Kidney glomerular epithelial cell (primary cell): ENCODE measurements at regions not wholly inside any gene's neighbourhood (a gene's known extent, or its start where the extent isn't known, plus 50 kb on each side); places are given as distances from the start of the nearest gene placed in this dataset.

Experiments
- DNase-seq: peaks from one replicate; lab custom pipeline; 2025; lab: John Stamatoyannopoulos, UW

DNA sequence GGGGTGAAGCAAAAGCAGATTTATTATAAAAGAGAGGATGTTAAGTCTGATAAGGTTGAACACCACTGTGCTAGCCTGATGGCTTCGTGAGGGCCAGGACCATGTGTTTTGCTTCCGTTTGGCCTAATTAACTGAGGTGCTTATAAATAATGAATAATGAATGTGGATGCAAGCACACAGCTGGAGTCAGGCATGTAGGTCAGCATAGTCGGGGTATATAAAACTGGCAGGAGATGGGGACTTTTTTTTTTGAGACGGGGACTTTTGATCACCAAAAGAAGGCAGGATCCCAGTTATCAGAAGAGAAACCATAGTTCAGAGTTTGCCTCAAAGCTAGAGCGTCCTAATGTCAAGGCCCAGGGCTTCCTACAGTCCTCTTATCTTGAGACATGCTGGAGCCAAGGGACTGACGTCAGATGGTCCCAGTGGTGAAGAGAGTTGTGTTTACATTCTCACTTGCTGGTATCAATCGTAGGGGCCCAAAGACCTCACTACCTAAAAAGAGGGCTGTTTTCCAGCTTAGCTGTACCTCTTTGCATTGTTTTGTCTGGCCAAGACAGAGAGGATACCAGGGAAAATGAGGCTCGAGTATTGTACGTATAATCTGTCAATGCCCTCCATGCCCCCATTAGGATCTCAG lies 50.4 kb downstream of the RTL9 start:
- no peak for DNase-seq

DNA sequence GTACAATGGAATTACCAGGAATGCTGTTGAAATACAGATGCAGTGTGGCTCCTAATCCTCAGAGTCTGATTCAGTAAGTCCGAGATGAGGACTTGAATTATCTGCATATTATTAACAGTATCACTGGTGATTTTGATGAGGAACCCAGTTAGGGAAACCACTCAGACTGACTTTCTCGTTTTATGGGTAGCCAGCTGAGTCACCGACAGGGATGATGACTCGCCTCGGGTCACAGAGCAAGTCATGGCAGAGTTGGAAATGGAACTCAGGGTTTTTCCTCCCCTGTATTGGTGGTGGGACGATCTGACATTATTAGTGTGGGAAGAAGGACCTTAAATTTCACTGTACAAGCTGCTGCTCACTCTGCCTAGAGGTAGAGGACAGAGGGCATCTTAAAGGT lies 51.3 kb downstream of the RTL9 start:
- DNase-seq: peak; percentile 20

DNA sequence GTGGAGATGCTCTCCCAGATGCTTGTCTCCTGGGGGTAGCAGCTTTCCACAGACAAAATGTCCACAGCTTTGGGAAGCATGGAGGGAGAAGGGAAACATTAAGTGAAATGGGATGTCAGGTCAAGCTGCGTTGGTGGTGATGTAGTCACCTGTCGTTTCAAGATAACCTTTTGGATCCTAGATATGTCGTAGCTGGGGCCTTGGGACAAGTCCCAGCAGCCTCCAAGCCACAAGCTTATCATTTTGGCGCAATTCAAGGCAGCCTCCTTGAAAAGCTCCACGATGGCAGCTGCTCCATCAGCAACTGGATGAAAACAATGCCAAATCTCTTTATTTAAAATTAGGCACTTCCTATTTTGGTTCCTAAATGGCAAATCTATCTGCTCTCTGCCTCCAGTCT lies 52.0 kb downstream of the RTL9 start:
- DNase-seq: no peak

DNA sequence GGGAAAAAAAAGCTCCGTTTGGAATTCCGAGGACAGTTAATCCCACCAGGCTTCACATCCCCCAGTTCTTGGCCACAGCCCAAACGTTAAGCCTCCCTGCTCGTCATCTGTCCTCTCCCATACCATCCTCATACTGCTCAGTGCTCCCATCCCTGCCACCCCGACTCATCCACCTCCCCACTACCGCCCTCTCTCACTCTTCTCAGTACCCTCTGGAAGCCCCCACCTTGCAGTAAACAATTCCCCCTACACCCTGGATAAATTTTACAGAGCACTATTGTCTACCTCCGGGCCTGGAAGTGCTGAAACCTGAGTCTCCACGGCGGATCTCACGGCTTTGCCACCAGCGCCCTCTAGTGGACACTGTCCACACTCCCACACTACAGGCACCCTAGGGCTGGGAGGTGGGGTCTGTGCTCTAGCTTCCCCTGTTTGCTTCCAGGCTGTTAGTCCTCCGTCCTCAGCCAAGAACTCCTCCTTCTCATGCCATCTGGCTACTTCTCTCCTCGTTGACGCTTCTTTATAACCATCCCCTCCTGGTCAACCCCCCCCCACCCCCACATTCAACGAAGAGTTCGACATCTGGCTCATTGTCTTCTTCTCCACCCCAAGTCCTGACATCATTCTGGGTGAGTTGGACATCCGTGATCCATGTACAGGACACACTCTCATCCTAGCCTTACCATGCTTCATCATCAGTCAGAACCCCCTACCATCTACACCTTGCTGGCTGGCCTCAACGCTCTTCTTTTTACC lies 54.5 kb downstream of the RTL9 start:
- peak; percentile 39 for DNase-seq

DNA sequence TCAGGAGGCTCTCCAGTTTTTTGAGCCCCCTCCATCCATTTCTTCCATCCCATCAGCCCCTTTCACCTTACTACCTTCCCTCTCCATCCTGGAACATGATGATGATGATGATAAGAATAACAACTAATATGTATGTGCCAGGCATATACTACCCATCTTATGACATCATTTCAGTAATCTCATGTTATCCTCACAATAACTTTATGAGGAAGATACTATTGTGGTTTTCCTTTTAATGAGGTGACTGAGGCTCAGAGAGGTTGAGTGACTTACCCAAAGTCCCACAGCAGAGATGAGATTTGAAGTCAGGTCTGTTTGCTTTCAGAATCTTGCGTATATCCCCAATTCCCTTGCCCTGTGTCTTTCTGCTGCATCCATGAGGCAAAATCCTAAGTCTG lies 55.1 kb downstream of the RTL9 start:
- DNase-seq: no peak

DNA sequence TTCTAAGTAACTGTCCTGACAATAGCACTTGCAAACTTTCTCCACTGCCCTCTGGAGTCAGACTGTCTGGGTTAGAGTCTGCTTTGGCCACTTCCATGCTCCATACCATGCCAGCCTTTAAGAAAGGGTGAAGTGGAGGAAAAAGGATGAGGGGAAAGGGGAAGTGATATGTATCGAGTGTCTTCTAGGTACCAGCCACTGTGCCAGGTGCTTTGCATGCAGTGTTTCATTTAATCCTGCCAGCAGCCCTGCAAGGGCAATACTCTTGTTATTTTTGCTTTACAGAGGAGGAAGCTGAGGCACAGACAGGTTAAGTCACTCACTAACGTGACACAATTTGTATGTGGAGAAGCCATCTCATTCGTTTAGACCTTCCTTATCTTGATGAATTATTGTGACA lies 55.6 kb downstream of the RTL9 start:
- DNase-seq: no peak

DNA sequence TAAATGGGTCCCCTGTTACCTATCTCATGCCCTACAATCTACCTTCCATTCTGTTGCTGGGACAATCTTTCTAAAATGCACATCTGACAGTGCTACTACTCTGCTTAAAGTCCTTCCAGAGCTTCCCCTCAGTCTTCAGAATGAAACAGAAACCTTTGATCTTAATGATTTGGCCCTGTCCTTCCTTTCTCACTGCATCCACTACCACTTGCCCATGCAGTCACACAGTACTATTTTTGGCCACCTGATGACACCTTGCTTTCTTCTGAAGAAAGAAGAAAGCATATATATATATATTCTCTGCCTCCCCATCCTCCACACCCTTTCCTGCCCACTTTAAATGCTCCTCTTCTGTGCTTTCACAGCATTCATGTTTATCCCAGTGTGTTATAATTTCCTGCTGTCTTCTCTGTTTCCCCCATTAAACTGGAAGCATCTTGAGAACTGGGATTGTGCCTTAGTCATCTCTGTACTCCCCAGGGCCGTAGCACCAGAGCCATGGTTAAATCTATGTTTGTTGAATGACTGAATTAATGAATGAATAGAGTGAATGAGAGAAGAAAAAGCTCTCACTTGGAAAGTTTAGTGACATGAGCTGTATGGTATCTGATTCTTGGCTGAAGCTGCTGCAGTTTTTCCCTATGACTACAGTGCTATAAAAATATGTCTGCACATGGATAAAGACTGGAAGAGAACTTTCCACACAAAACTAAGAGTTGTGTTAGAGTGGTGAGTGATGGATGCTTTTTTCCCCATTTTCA lies 56.2 kb downstream of the RTL9 start:
- DNase-seq: peak; percentile 41

DNA sequence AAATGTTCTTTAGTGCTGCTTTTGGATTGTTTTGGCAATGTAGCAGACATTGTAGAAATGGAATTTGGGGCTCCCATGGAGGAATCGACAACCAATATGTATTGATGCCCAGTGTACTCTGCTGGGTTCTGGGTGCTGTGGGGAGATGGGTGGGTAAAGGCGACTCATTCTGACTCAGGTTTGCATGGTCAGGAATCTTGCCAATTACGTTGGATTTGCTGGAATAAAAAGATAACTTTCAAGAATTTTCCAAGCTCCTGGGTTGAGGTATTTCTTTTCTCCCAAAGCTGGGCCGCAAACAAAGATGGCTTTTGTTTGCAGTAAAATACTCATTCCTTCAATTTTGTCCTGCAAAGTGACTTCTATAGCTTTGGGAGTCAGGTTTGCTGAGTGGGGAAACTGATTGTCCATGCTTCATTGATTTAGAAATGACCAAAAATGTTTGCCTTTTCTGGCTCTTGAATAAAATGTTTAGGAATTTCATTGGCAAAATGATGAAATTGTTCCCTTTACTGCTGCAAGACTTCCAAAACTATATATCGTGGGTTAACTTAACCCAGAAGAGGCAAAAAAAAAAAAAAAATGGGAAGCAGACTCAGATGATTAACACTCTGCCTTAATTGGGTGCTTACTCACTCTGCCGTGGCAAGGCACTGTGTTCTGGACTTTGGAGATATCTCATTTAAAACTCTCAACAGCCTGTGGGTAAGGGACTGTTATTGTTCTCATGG lies 57.0 kb downstream of the RTL9 start:
- DNase-seq: peak; percentile 41

DNA sequence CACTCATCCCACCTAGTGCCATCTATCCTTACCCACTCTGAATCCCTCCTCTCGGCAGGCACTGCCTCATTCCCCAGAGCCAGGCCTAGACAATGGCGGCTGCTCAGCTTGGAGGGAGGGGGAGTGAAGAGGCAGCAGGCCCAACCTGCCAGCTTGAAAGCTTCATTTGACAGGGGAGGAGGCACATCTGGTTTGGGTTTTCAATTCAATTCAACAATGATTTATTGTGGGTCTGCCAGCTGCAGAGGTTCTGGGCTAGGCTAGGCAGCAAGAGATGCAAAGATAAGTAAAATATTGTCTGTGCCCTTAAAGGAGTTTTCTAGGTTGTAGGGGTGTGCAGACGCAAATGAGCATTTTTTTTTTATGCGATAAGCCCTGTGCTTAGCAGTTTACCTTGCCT lies 58.5 kb downstream of the RTL9 start:
- no peak for DNase-seq

DNA sequence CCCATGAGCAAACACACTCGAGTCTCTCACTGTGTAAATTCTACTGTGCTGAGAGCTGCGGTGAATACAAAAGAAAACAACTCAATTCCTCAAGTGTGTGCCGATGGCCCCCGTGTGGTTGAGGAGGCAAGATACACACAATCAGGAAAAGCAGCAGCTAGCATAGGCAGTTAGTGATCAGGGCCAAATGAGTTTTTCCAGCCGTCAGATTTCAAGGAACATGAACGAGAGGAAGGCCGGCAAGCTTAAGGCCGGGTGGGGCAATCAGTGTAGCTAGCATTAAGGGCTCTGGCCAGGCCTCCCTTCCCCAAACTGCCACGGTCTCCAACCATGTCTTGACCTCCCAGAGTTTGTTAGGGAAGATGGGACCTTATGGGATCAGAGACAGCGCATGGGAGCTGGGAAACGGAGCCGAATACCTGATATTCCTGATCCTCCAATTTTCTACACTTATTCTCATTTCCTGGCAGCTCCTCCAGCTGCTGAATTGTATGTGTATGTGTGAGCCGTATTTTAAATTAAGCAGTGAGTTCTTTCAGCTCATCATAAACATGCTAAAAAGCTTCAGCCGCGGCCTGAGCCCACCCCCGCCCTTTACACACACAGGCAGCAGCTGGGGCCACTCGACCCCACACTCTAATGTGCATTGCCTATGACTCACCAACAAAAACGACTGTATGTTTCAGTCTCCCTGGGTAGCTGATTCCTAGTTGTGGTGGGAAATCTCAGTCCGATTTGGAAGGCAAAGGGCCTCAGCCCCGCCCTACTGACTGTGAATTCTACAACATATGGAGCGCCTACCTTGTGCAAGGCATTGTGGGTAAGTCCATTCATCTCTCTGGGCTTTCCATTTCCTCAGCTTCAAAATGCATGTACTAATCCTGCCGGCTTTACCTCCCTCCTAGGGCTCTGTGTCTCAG lies 59.9 kb downstream of the RTL9 start:
- peak; percentile 26 for DNase-seq

DNA sequence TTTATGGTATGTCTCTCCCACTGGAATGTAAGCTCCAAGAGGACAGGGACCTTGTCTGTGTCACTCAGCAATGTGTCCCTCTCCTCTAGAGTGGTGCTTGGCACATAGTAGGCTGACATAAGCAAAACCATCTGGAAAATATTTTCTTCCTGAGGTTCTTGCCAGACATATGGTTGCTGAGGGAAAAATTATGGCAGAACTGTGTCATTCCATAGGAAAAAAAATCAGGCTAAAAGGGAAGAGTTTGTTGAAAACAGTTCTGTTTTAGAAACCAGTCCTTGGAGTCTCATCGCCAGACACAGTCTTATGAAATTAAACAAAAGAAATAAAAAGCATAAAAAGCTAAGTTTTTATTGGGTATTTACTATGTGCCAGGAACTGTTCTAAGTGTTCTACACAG lies 60.9 kb downstream of the RTL9 start:
- no peak for DNase-seq

DNA sequence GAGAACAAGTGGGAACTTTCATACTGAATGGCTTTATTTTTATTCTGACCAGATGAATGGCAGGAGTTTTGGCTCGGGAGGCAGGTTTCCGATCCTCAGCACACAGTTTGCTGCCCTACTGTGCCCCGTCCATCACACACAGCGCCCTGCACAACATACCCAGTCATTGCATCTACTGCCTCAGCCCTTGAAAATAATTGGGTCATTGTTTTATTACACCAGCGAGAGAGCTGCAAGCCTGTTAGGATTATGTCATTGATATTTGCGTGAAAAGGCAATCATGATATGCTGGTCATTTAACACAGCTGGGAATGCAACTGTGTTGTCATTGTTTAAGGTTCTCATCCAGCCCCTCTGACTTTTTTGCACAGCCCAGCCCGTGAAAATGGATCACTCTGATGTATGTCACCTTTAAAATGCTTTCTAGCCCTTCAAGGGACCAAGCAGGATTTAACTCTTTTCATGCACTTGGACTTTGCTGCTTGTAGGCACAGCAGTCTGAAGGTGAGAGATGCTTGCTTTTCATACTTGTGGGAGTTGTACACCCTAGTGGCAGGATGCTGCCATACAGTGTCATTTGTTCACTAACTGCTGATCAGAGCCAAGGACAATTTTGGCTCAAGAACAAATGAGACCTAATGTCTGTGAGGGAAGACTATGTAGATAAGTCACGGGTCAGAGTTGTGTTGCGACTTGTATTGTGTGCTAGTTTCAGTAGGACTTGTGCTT lies 62.3 kb downstream of the RTL9 start:
- no peak for DNase-seq

DNA sequence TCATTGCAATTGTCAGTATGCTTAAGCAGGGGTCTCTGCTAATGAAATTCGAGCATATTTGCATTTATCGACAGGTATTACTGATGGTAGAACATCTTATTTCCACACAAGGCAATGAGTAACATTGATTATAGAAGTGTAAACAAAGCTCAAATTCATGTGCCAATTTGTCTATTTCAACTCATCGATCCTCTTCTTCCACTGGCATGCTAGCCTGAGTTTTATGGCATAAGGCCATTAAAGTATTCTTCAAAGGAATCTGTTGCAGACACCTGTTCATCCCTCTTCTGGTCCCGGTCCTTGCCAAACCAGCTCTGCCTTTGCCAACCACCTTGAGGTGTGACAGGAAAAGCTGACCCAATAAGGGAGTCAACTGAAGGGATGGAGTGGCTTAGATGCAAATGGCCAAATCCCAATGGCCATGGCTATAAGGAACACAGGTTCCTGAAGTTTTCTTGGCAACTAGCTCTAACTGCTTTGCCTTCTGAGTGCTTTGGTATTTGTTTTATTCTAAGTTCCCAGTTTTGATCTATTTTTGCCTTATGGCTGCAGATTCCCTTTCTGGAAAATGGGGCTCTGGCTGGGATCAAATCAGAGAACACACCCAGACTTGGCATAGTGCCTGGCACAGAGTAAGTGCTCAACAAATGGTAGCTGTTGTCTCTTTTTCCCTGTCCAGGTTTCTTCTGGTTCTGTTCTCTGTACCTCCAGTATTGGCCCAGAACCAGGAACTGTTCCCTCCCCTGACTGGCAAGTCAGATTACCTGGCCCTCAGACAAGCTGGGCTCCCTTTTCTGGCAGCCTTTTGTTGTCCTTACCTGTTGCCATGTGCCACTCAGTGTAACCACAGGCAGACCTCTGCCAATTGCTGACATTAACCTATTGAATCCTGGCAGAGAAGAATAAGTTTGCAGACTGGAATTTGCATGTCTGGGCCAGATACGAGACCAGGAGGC lies 63.1 kb downstream of the RTL9 start:
- DNase-seq: no peak

DNA sequence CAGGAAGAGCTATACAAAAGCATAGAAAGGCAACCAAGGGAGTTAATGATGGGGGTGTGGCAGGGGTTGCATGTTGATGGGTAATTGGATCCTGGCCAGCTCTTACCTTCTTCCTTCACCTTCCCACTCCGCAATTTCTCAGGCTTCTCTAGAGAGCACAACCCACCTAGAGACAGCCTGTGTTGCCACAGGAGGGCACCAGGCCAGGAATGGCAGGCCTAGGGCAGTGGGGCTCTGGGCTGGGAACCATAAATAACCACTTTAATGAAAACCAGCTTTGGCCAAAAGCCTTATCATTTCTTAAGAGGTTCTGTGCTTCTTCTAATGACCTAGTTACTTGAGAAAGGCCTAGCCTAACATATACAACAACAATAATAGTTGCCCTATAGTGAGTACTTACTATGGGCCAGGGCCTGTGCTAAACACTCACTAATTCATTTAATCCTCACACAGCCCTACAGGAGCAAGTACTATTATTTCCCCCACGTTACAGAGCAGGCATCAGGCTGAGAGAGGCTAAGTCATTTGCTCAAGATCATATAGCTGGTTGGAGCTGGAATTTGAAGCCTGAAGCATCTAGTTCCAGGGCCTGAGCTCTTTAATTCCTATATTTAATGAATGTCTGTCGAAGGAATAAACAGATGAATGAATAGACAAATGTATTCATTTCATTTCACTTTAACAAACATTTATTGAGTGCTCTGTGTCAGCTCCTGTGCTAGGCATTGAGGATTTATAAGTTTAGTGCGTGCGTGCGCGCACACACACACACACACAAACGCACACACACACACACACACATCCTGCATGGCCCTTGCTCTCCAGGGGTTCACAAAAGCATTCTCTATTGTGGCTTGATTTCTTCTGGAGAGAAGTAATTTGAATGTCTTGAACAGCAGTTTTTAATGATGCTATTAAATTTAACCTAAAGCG lies 66.8 kb downstream of the RTL9 start:
- no peak for DNase-seq

DNA sequence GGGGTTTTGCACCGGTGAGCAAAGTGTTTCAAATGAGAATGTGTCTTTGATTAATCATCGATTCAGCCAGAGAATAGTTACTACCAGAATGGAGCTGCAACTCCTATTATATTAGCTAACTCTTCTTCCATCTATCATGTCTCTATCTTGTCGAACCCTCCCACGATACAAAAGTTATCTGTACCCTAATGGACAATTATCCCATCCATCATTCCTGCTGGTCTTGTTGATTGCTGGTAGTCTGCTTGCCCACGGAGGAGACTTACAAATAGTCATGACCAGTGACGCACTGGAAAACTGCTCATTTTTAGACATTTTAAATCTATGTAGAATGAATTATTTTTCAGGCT lies 67.5 kb downstream of the RTL9 start:
- DNase-seq: no peak

DNA sequence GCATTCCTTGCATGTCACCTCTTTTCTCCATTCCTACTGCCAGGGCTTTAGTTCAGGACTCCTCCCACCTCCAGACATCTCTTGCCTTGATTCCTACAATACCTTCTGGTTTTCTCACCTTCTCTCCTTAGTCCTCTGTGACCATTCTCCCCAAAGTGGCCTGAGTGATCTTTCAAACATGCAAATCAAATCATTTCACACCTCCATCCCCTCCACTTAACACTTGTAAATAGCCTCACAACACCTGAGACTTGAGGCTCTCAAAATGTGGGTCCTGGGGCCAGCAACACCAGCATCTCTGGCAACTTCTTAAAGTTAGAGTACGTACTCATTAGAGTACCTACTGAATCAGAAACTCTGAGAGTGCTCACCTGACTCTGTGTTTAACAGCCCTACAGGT lies 68.4 kb downstream of the RTL9 start:
- DNase-seq: no peak

DNA sequence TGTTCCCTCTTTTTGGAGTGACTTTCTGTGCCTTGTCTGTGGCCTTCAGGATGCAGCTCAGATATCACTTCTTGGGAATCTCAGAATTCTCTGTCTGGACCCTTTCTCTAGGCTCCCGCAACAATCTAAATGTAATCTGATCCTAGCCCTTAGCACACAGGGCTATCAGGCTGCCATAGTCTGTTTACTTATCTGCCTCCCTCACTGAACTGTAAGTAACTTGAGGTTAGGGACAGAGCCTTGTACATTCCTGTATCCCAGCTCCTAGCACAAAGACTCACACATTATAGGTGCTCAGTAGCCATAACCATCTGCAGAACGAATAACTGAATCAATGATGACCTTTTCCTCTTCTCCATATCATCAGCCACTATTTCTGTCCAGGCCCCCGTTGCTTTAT lies 69.5 kb downstream of the RTL9 start:
- no peak for DNase-seq

DNA sequence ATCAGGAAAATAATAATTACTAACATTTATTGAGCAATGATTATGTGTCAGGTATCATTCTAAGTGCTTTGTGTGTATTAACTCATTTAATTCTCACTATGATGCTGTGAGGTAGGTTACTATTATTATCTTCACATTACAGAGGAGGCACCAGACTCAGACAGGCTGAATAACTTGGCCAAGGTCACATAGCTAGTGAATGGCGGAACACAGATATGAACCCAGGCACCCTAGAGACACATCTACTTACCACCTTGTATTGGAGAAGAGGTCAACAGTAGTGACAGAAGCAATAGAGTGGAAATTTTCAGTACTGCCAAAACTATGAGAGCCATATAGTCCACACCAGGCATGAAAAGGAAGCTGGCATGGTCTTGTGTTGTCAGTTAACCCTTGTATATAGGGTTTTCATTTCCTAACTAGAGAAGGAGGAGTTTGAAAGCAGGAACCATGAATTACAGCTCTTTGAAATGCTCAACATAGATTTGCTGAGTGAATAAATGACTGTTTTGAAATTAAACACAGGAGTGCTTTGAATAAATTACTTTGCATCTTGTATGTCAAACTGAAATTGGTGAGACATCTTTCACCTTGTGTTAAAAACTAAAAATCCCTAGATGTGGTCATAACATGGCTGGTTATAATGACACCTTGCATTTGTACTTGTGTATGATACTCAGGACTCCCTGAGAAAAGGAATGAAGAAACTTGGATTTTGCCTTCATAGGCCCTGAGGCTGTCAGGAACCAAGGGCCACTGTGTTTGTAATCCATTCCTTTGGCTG lies 71.8 kb downstream of the RTL9 start:
- DNase-seq: no peak
